ENCODE measurements at regions not wholly inside any gene's neighbourhood (a gene's known extent, or its start where the extent isn't known, plus 50 kb on each side); places are given as distances from the start of the nearest gene placed in this dataset.

- Mint-ChIP-seq H3K4me3 (ENCODE audit: unreplicated experiment) (no peak overlapping the region), H3K27me3 (ENCODE audit: unreplicated experiment) (peaks cover 2% of the 10 kb centered on the region), H3K4me1 (ENCODE audit: low read depth, unreplicated experiment) (no peaks in the 10 kb centered on the region), H3K27ac (ENCODE audit: unreplicated experiment) (no peak overlapping the region), H3K36me3 (ENCODE audit: unreplicated experiment) (peaks cover 6% of the 10 kb centered on the region), H3K9me3 (ENCODE audit: unreplicated experiment) (peaks cover 1% of the 10 kb centered on the region)
- no peak for DNase-seq
- TF ChIP-seq CTCF (IDR thresholded peaks at IDR 0.05; ENCODE audit: partially characterized antibody, unreplicated experiment), result no peak
These were observed 152.4 kb upstream of the SERPINE2 start for GRCh38 chr2:224191465-224191864.

DNA sequence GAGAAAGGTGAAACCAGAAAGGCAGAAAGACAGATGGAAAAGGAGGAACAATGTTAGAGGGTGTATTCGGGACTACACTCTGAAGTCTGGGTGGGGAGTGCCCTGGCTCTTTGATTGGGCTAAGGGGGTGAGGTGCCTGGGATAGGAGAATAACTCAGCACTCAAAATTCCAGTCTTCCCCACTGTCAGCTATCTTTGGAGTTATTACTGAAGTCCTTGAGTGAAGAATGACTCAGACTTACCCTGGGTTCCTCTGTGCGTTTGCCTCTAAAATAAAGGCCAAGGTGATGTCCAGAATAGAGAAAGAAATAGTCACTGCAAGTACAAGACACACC lies 151.8 kb upstream of the SERPINE2 start:
- no peaks in the 10 kb centered on the region for H3K4me1 Mint-ChIP-seq (ENCODE audit: low read depth, unreplicated experiment)
- no peak for DNase-seq
- H3K4me3 Mint-ChIP-seq (ENCODE audit: unreplicated experiment), result no peak overlapping the region
- H3K36me3 Mint-ChIP-seq (ENCODE audit: unreplicated experiment), result peaks cover 6% of the 10 kb centered on the region
- peaks cover 1% of the 10 kb centered on the region for H3K9me3 Mint-ChIP-seq (ENCODE audit: unreplicated experiment)
- H3K27me3 Mint-ChIP-seq (ENCODE audit: unreplicated experiment), result peaks cover 2% of the 10 kb centered on the region
- H3K27ac Mint-ChIP-seq (ENCODE audit: unreplicated experiment), result no peak overlapping the region
- TF ChIP-seq CTCF (IDR thresholded peaks at IDR 0.05; ENCODE audit: partially characterized antibody, unreplicated experiment), result no peak

DNA sequence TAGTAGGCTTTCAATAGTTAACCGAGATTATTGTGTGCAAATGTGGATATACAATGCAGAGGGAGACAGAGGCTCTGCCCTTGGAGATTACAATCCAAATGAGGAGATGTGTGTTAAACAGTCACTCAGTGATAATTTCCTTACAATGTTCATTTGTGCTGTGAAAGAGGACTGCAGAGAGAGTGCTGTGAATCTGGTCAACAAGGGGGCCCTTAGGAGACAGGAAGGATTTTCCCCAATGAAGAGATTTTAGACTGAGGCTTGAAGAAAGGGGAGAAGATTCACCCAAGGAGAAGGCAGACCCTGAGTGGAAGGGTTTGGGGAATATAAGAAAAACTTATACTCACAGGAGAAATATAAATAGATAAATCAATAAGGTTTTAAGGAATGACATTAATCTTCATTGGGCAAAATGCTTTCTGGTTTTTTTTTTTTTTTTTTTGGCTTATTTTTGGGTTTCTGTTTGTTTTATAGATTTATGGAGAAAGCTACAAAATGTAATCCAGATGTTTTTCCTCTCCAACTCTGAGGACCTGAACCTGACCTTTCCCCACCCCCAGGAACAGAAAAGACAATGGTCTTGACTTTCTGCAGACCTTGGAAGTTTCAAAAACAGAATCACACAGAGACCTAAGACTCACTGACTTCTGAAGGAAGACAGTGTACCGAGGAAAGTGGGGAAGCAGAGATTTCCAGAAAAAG lies 151.3 kb upstream of the SERPINE2 start:
- Mint-ChIP-seq H3K4me3 (ENCODE audit: unreplicated experiment) (no peak overlapping the region), H3K27ac (ENCODE audit: unreplicated experiment) (no peak overlapping the region), H3K36me3 (ENCODE audit: unreplicated experiment) (peaks cover 6% of the 10 kb centered on the region), H3K9me3 (ENCODE audit: unreplicated experiment) (peaks cover 1% of the 10 kb centered on the region), H3K4me1 (ENCODE audit: low read depth, unreplicated experiment) (no peaks in the 10 kb centered on the region), H3K27me3 (ENCODE audit: unreplicated experiment) (peaks cover 2% of the 10 kb centered on the region)
- DNase-seq, result no peak
- TF ChIP-seq CTCF (IDR thresholded peaks at IDR 0.05; ENCODE audit: partially characterized antibody, unreplicated experiment), result no peak

- Mint-ChIP-seq H3K9me3 (ENCODE audit: unreplicated experiment) (no peaks in the 10 kb centered on the region), H3K27me3 (ENCODE audit: unreplicated experiment) (no peaks in the 10 kb centered on the region), H3K4me3 (ENCODE audit: unreplicated experiment) (no peak overlapping the region), H3K36me3 (ENCODE audit: unreplicated experiment) (no peaks in the 10 kb centered on the region), H3K27ac (ENCODE audit: unreplicated experiment) (no peak overlapping the region), H3K4me1 (ENCODE audit: low read depth, unreplicated experiment) (no peaks in the 10 kb centered on the region)
- TF ChIP-seq CTCF (IDR thresholded peaks at IDR 0.05; ENCODE audit: partially characterized antibody, unreplicated experiment), result no peak
- DNase-seq, result no peak
These were observed 148.1 kb upstream of the SERPINE2 start for GRCh38 chr2:224187220-224187619.

GRCh38 chr2:224185023-224185601 lies 146.0 kb upstream of the SERPINE2 start:
- H3K27me3 Mint-ChIP-seq (ENCODE audit: unreplicated experiment), result no peaks in the 10 kb centered on the region
- no peaks in the 10 kb centered on the region for H3K4me1 Mint-ChIP-seq (ENCODE audit: low read depth, unreplicated experiment)
- TF ChIP-seq CTCF (IDR thresholded peaks at IDR 0.05; ENCODE audit: partially characterized antibody, unreplicated experiment), result no peak
- no peak overlapping the region for H3K27ac Mint-ChIP-seq (ENCODE audit: unreplicated experiment)
- no peaks in the 10 kb centered on the region for H3K9me3 Mint-ChIP-seq (ENCODE audit: unreplicated experiment)
- H3K36me3 Mint-ChIP-seq (ENCODE audit: unreplicated experiment), result no peaks in the 10 kb centered on the region
- no peak for DNase-seq
- H3K4me3 Mint-ChIP-seq (ENCODE audit: unreplicated experiment), result no peak overlapping the region

Data from glutamatergic neuron (in vitro differentiated cells).